ENCODE measurements at regions not wholly inside any gene's neighbourhood (a gene's known extent, or its start where the extent isn't known, plus 50 kb on each side); places are given as distances from the start of the nearest gene placed in this dataset.

DNA sequence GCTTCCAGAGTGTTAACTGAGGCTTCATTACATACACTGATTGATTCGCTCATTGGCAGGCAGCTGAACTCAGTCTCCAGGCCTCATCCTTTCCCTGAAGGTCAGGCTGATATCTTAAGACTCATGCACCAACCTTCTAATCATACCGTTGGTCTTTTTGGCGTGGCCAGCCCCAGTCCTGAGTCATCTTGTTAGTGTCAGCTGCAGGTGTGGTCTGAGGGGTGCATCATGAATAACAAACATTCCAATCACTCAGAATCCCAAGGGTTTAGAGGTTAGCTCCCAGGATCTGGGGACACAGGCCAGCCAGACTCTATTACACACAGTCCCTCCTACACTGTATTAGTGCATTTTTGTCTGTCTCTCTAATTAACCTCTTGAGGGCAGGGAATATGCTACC, 271.5 kb downstream of the HRH4 start:
- TF ChIP-seq, protein P1, sequence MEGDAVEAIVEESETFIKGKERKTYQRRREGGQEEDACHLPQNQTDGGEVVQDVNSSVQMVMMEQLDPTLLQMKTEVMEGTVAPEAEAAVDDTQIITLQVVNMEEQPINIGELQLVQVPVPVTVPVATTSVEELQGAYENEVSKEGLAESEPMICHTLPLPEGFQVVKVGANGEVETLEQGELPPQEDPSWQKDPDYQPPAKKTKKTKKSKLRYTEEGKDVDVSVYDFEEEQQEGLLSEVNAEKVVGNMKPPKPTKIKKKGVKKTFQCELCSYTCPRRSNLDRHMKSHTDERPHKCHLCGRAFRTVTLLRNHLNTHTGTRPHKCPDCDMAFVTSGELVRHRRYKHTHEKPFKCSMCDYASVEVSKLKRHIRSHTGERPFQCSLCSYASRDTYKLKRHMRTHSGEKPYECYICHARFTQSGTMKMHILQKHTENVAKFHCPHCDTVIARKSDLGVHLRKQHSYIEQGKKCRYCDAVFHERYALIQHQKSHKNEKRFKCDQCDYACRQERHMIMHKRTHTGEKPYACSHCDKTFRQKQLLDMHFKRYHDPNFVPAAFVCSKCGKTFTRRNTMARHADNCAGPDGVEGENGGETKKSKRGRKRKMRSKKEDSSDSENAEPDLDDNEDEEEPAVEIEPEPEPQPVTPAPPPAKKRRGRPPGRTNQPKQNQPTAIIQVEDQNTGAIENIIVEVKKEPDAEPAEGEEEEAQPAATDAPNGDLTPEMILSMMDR (IDR thresholded peaks at IDR 0.05; ENCODE audit: low read depth, low read length, missing input control) = no peak
- TF ChIP-seq GABPA (IDR thresholded peaks at IDR 0.05 in 1 of 2, conservative IDR thresholded peaks at IDR 0.05 in 1 of 2) (no peak), SP1 (IDR thresholded peaks at IDR 0.05) (no peak), EGR1 (IDR thresholded peaks at IDR 0.05; ENCODE audit: low read depth in 2 of 2) (no peak), RAD21 (IDR thresholded peaks at IDR 0.05) (no peak), JUND (IDR thresholded peaks at IDR 0.05) (no peak), RXRA (IDR thresholded peaks at IDR 0.05) (no peak)
- TF ChIP-seq, protein P2, sequence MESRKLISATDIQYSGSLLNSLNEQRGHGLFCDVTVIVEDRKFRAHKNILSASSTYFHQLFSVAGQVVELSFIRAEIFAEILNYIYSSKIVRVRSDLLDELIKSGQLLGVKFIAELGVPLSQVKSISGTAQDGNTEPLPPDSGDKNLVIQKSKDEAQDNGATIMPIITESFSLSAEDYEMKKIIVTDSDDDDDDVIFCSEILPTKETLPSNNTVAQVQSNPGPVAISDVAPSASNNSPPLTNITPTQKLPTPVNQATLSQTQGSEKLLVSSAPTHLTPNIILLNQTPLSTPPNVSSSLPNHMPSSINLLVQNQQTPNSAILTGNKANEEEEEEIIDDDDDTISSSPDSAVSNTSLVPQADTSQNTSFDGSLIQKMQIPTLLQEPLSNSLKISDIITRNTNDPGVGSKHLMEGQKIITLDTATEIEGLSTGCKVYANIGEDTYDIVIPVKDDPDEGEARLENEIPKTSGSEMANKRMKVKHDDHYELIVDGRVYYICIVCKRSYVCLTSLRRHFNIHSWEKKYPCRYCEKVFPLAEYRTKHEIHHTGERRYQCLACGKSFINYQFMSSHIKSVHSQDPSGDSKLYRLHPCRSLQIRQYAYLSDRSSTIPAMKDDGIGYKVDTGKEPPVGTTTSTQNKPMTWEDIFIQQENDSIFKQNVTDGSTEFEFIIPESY (IDR thresholded peaks at IDR 0.05) = no peak
- TF ChIP-seq, protein P3, sequence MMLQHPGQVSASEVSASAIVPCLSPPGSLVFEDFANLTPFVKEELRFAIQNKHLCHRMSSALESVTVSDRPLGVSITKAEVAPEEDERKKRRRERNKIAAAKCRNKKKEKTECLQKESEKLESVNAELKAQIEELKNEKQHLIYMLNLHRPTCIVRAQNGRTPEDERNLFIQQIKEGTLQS (IDR thresholded peaks at IDR 0.05) = no peak
- TF ChIP-seq, protein P4, sequence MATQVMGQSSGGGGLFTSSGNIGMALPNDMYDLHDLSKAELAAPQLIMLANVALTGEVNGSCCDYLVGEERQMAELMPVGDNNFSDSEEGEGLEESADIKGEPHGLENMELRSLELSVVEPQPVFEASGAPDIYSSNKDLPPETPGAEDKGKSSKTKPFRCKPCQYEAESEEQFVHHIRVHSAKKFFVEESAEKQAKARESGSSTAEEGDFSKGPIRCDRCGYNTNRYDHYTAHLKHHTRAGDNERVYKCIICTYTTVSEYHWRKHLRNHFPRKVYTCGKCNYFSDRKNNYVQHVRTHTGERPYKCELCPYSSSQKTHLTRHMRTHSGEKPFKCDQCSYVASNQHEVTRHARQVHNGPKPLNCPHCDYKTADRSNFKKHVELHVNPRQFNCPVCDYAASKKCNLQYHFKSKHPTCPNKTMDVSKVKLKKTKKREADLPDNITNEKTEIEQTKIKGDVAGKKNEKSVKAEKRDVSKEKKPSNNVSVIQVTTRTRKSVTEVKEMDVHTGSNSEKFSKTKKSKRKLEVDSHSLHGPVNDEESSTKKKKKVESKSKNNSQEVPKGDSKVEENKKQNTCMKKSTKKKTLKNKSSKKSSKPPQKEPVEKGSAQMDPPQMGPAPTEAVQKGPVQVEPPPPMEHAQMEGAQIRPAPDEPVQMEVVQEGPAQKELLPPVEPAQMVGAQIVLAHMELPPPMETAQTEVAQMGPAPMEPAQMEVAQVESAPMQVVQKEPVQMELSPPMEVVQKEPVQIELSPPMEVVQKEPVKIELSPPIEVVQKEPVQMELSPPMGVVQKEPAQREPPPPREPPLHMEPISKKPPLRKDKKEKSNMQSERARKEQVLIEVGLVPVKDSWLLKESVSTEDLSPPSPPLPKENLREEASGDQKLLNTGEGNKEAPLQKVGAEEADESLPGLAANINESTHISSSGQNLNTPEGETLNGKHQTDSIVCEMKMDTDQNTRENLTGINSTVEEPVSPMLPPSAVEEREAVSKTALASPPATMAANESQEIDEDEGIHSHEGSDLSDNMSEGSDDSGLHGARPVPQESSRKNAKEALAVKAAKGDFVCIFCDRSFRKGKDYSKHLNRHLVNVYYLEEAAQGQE (IDR thresholded peaks at IDR 0.05) = no peak

Measured in liver (tissue), 3 donors.